Kidney (tissue), 13 donors: ENCODE measurements at regions not wholly inside any gene's neighbourhood (a gene's known extent, or its start where the extent isn't known, plus 50 kb on each side); places are given as distances from the start of the nearest gene placed in this dataset.

Source experiments
- DNase-seq, 5 donors: peaks; one replicate each; pipeline ENCODE4 v3.0.0-alpha.2; 2013 to 2020
- FAIRE-seq: peaks from 2 replicates; lab custom pipeline; 2012; peaks lifted over from hg19 to GRCh38; lab: Jason Lieb, UNC
- H3K27ac ChIP-seq, 2 donors: one replicate each; pipeline ENCODE4 v1.7.0; 2013; ENCODE audit warnings: low read depth in 2 of 2, low read length in 2 of 2, inconsistent platforms in 1 of 2
- H3K27me3 ChIP-seq: one replicate; pipeline ENCODE4 v1.7.1; 2013; ENCODE audit warnings: low read length, inconsistent platforms; ENCODE audit not compliant: control insufficient read depth, insufficient read depth
- H3K36me3 ChIP-seq, 3 donors: one replicate each; pipeline versions ENCODE4 v1.7.0 to v1.7.1; 2013; ENCODE audit warnings: low read length in 3 of 3, control low read depth in 1 of 3, inconsistent platforms in 1 of 3; ENCODE audit not compliant: insufficient read depth in 3 of 3, control insufficient read depth in 2 of 3
- H3K4me1 ChIP-seq, 3 donors: one replicate each; pipeline versions ENCODE4 v1.7.0 to v1.7.1; 2013; ENCODE audit warnings: low read length in 3 of 3, inconsistent platforms in 1 of 3, low read depth in 1 of 3; ENCODE audit not compliant: control insufficient read depth in 2 of 3, insufficient read depth in 2 of 3
- H3K4me3 ChIP-seq, 3 donors: one replicate each; pipeline versions ENCODE4 v1.7.0 to v1.8.1; 2013; ENCODE audit warnings: low read length in 3 of 3, control low read depth in 1 of 3, inconsistent platforms in 1 of 3
- H3K9ac ChIP-seq, 3 donors: one replicate each; pipeline versions ENCODE4 v1.7.0 to v1.7.1; 2013; ENCODE audit warnings: low read length in 3 of 3, control low read depth in 1 of 3, inconsistent platforms in 1 of 3
- H3K9me3 ChIP-seq, 3 donors: one replicate each; pipeline versions ENCODE4 v1.7.0 to v1.7.1; 2013; ENCODE audit warnings: low read length in 3 of 3, control low read depth in 1 of 3, inconsistent platforms in 1 of 3; ENCODE audit not compliant: control insufficient read depth in 2 of 3, insufficient read depth in 1 of 3
- intact Hi-C: fragments of 100-400 bp; cut with DNase I; formaldehyde crosslinking; loops from one replicate; pipeline ENCODE4 v1.11.1; 2022
- TF ChIP-seq, protein P1 (sequence below): IDR thresholded peaks from 3 replicates; pipeline ENCODE4 v1.5.1; 2012; ENCODE audit warnings: mild to moderate bottlenecking, moderate library complexity, borderline replicate concordance; ENCODE audit not compliant: insufficient read depth; ENCODE audit errors: extremely low read depth
- donor health status: control.
- donor health status: control.
- donor health status: control.
- donor health status: control.
- donor health status: control.
- donor health status: DM: yes; HTN: yes; CAD: no.
- donor health status: Normal renal cell carcinoma (clear cell type).

- Histone ChIP-seq H3K27me3 (no peaks in the 10 kb centered on the region), H3K9me3 (no peaks in the 10 kb centered on the region), H3K4me3 (no peak overlapping the region), H3K27ac (no peak overlapping the region), H3K4me1 (no peaks in the 10 kb centered on the region), H3K36me3 (no peaks in the 10 kb centered on the region), H3K9ac (no peak overlapping the region)
- no peak for FAIRE-seq
- intact Hi-C loops, result no loop called here
- TF ChIP-seq, protein P1, sequence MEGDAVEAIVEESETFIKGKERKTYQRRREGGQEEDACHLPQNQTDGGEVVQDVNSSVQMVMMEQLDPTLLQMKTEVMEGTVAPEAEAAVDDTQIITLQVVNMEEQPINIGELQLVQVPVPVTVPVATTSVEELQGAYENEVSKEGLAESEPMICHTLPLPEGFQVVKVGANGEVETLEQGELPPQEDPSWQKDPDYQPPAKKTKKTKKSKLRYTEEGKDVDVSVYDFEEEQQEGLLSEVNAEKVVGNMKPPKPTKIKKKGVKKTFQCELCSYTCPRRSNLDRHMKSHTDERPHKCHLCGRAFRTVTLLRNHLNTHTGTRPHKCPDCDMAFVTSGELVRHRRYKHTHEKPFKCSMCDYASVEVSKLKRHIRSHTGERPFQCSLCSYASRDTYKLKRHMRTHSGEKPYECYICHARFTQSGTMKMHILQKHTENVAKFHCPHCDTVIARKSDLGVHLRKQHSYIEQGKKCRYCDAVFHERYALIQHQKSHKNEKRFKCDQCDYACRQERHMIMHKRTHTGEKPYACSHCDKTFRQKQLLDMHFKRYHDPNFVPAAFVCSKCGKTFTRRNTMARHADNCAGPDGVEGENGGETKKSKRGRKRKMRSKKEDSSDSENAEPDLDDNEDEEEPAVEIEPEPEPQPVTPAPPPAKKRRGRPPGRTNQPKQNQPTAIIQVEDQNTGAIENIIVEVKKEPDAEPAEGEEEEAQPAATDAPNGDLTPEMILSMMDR, result no peak
- no peak for DNase-seq
Measured at GRCh38 chr11:112631333-112631732, 329.9 kb upstream of the NCAM1 start.

DNA sequence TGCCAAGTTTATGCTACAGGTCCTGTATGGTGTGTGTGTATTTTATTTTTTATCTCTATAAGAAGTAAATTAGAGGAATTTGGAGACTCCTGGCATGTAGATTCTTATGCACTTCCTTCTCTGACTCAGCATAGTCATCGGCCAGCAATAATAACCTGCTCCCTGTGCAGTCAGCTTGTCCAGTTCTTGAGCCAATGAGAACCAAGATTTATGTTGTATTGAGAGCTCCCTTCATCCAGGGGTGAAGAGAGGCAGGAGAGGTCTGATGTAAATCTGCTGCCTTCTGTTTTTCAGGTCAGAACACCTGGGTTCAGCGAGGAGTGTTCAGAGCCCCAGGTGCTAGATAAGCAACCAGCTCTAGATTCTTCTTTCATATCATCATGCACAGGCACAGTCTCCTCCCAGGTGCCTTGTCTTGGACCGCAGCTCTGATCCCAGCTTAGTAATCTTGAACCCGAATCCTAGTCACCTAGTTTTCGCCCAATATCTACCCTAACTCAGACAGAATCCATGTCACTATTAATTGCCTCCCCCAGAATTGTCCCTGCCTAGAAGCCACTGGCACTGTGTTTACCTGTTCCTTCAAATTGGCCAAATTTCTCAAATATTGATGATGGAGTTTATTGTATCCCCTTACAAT, 328.2 kb upstream of the NCAM1 start:
- FAIRE-seq, result no peak

DNA sequence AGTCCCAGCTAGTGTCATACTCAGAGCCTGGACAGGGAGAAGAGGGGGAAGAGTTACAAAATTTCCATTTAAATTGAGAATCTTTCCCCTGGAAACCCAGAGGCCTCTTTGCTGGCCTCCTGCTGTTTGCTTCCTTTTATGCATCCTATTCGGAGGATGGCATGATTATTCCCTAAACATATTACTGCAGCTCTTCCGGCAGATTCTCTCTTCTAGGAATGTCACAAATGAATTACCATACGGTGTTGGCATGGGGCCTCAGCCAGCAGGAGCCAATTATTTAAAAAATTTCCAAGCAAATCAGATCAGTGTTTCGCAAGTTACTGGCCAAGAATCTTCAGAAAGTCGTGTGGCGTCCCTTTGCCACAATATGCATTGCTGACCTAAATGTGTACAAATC, 326.7 kb upstream of the NCAM1 start:
- no peak overlapping the region for H3K27ac ChIP-seq
- intact Hi-C loops, result no loop called here
- H3K9ac ChIP-seq, result no peak overlapping the region
- H3K27me3 ChIP-seq, result no peaks in the 10 kb centered on the region
- no peak for FAIRE-seq
- H3K36me3 ChIP-seq, result no peaks in the 10 kb centered on the region
- H3K9me3 ChIP-seq, result peaks cover 0 to 6% (median 0%) of the 10 kb centered on the region in 3 donors
- no peaks in the 10 kb centered on the region for H3K4me1 ChIP-seq
- DNase-seq, result no peak
- H3K4me3 ChIP-seq, result no peak overlapping the region
- TF ChIP-seq, protein P1, result no peak

More for the DNA sequence above, 328.2 kb upstream of the NCAM1 start:
- H3K27me3 ChIP-seq, result no peaks in the 10 kb centered on the region
- TF ChIP-seq, protein P1, result no peak
- intact Hi-C loops, result no loop called here
- no peak overlapping the region for H3K27ac ChIP-seq
- H3K9me3 ChIP-seq, result no peaks in the 10 kb centered on the region
- H3K9ac ChIP-seq, result no peak overlapping the region
- no peak for DNase-seq
- H3K4me1 ChIP-seq, result no peaks in the 10 kb centered on the region
- no peak overlapping the region for H3K4me3 ChIP-seq
- H3K36me3 ChIP-seq, result no peaks in the 10 kb centered on the region
